ENCODE measurements at regions not wholly inside any gene's neighbourhood (a gene's known extent, or its start where the extent isn't known, plus 50 kb on each side); places are given as distances from the start of the nearest gene placed in this dataset.

DNA sequence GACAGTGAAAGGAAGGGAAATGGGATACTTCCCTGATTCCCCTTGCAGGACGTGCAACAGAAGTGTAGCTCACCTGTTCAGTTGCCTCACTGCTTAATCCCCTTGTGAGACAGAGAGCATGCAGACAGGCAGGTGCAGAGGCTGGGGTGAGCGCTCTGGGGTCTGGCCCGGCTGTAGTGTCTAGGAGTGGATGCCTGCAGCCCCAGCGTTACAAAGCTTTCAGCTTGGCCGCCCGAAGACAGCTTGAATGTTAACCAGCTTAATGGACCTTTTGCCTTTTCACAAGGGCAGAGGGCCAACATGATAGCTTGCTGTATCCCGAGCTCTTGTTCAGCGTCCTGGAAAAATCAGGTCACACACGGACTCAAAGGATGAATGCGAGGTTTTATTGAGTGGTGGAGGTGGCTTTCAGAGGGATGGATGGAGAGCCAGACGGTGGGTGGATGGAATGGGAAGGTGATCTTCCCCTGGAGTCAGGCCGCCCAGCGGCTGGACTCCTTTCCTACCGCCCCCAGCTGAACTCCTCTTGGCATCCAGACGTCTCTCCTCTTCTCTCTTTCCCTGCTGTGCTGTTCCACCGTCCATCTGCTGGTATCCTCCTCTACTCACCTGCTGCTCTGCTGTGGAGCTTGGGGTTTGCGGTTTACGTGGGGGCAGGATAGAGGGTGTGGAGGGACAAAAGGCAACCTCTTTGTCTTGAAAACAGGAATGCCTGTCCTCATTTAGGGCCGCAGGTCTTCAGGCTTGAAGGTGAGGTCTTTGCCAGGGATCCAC, 86.2 kb upstream of the RESF1 start:
- ATAC-seq: no peak
- TF ChIP-seq POLR2AphosphoS5 (IDR thresholded peaks at IDR 0.05): no peak
- no peak for TF ChIP-seq POLR2A (IDR thresholded peaks at IDR 0.05)
- TF ChIP-seq EP300 (IDR thresholded peaks at IDR 0.05): no peak
- TF ChIP-seq, protein P1, sequence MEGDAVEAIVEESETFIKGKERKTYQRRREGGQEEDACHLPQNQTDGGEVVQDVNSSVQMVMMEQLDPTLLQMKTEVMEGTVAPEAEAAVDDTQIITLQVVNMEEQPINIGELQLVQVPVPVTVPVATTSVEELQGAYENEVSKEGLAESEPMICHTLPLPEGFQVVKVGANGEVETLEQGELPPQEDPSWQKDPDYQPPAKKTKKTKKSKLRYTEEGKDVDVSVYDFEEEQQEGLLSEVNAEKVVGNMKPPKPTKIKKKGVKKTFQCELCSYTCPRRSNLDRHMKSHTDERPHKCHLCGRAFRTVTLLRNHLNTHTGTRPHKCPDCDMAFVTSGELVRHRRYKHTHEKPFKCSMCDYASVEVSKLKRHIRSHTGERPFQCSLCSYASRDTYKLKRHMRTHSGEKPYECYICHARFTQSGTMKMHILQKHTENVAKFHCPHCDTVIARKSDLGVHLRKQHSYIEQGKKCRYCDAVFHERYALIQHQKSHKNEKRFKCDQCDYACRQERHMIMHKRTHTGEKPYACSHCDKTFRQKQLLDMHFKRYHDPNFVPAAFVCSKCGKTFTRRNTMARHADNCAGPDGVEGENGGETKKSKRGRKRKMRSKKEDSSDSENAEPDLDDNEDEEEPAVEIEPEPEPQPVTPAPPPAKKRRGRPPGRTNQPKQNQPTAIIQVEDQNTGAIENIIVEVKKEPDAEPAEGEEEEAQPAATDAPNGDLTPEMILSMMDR (IDR thresholded peaks at IDR 0.05): no peak
- WGBS, 2 donors (ENCODE audit: low coverage in 1 of 2): 64 to 75% methylated on average over 5 to 9 of the region's 19 CpGs
- no peaks in the 10 kb centered on the region for H3K9me3 ChIP-seq
- no peak overlapping the region for H3K4me3 ChIP-seq
- H3K27ac ChIP-seq: no peak overlapping the region
- peaks cover 0 to 5% (median 0%) of the 10 kb centered on the region in 3 donors for H3K4me1 ChIP-seq
- no peaks in the 10 kb centered on the region for H3K36me3 ChIP-seq
- H3K27me3 ChIP-seq: no peaks in the 10 kb centered on the region

DNA sequence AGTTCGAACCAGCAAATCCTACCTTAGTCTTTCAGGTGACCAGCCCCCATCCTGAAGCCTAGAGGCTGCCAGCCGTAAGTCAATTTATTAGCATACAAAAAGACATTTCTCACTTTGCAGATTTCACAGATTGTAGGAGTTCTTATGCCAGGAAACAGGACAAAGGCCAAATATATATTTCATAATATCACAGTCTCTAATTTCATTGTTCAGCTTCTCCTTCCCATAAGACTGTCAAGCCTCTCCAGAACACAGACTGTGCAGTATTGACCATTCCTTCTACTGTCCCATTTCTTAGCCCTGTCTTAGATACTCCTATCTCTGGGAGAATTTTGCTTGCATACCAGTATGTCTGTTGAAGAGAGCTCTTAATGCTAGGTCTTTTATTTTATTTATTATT, 89.2 kb upstream of the RESF1 start:
- TF ChIP-seq POLR2A (IDR thresholded peaks at IDR 0.05): no peak
- TF ChIP-seq EP300 (IDR thresholded peaks at IDR 0.05): no peak
- TF ChIP-seq, protein P1 (IDR thresholded peaks at IDR 0.05): no peak
- TF ChIP-seq POLR2AphosphoS5 (IDR thresholded peaks at IDR 0.05): no peak
- 39 to 67% methylated on average over 2 of the region's 2 CpGs for WGBS, 2 donors (ENCODE audit: low coverage in 1 of 2)

DNA sequence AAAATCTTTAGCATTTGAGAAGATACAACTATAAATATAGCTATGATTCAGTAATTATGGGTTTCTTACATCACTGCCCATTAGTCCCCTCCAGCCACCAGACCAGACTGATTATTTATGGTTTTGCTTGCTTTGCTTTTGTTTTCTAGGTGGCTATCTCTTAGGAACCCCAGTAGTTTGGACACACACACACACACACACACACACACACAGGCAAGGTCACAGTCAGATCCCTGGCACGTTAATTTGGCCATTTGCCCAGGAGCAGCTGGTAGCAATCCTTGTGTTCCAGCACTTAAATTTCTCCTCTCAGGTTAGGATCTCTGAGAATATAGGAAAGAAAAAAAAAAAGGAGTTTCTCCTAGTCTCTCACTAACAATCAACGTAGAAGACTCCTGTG, 90.2 kb upstream of the RESF1 start:
- H3K9me3 ChIP-seq: no peaks in the 10 kb centered on the region
- 0 to 18% methylated on average over 1 to 2 of the region's 2 CpGs for WGBS, 2 donors (ENCODE audit: low coverage in 1 of 2)
- TF ChIP-seq POLR2AphosphoS5 (IDR thresholded peaks at IDR 0.05) (no peak), POLR2A (IDR thresholded peaks at IDR 0.05) (no peak), EP300 (IDR thresholded peaks at IDR 0.05) (no peak)
- TF ChIP-seq, protein P1 (IDR thresholded peaks at IDR 0.05): no peak
- no peaks in the 10 kb centered on the region for H3K4me1 ChIP-seq
- no peaks in the 10 kb centered on the region for H3K27me3 ChIP-seq
- H3K27ac ChIP-seq: no peak overlapping the region
- H3K4me3 ChIP-seq: no peak overlapping the region
- no peak for ATAC-seq
- no peaks in the 10 kb centered on the region for H3K36me3 ChIP-seq

More for the DNA sequence above, 89.2 kb upstream of the RESF1 start:
- Histone ChIP-seq H3K4me1 (peaks cover 0 to 3% (median 0%) of the 10 kb centered on the region in 3 donors), H3K27ac (no peak overlapping the region), H3K27me3 (no peaks in the 10 kb centered on the region), H3K4me3 (no peak overlapping the region), H3K36me3 (no peaks in the 10 kb centered on the region), H3K9me3 (no peaks in the 10 kb centered on the region)
- no peak for ATAC-seq

DNA sequence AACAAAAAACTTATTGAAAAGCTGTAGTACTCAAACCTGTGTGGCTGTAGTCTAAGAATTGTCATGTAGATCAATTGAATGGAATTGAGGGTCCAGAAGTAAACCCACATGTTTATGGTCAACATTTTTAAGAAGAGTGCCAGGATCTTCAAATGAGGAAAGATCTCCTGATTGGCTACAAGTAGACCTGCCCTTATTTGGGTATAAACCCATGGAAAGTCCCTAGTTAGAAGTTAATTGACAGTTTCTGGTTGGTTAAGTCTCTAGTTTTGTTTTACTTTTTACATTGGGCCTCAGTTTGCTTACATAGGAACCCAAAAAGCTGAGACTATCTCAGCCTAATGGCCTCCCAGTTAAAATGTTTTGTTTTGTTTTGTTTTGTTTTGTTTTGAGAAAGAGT, 91.9 kb upstream of the RESF1 start:
- Histone ChIP-seq H3K36me3 (no peaks in the 10 kb centered on the region), H3K27me3 (no peaks in the 10 kb centered on the region), H3K9me3 (no peaks in the 10 kb centered on the region), H3K4me3 (no peak overlapping the region), H3K4me1 (no peaks in the 10 kb centered on the region), H3K27ac (no peak overlapping the region)
- TF ChIP-seq EP300 (IDR thresholded peaks at IDR 0.05): no peak
- TF ChIP-seq POLR2AphosphoS5 (IDR thresholded peaks at IDR 0.05): no peak
- TF ChIP-seq, protein P1 (IDR thresholded peaks at IDR 0.05): no peak
- no peak for TF ChIP-seq POLR2A (IDR thresholded peaks at IDR 0.05)
- no peak for ATAC-seq

DNA sequence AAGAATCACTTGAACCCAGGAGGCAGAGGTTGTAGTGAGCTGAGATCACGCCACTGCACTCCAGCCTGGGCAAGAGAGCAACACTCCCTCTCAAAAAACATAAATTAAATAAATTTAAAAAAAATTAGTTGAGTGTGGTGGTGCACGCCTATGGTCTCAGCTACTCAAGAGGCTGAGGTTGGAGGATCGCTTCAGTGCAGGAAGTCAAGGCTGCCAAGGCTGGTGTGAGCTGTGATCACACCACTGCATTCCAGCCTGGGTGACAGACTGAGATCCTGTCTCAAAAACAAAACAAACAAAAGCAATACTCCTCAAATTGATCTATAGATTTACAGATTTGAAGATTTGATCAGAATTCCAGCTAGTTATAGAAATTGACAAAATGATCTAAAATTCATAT, 92.7 kb upstream of the RESF1 start:
- WGBS, 2 donors (ENCODE audit: low coverage in 1 of 2): 87 to 94% methylated on average over 3 of the region's 3 CpGs
- Histone ChIP-seq H3K4me3 (no peak overlapping the region), H3K27me3 (no peaks in the 10 kb centered on the region), H3K4me1 (no peaks in the 10 kb centered on the region), H3K27ac (no peak overlapping the region), H3K9me3 (no peaks in the 10 kb centered on the region), H3K36me3 (no peaks in the 10 kb centered on the region)
- no peak for ATAC-seq
- TF ChIP-seq POLR2AphosphoS5 (IDR thresholded peaks at IDR 0.05) (no peak), EP300 (IDR thresholded peaks at IDR 0.05) (no peak), POLR2A (IDR thresholded peaks at IDR 0.05) (no peak)
- TF ChIP-seq, protein P1 (IDR thresholded peaks at IDR 0.05): no peak
